ENCODE measurements at regions not wholly inside any gene's neighbourhood (a gene's known extent, or its start where the extent isn't known, plus 50 kb on each side); places are given as distances from the start of the nearest gene placed in this dataset.

DNA sequence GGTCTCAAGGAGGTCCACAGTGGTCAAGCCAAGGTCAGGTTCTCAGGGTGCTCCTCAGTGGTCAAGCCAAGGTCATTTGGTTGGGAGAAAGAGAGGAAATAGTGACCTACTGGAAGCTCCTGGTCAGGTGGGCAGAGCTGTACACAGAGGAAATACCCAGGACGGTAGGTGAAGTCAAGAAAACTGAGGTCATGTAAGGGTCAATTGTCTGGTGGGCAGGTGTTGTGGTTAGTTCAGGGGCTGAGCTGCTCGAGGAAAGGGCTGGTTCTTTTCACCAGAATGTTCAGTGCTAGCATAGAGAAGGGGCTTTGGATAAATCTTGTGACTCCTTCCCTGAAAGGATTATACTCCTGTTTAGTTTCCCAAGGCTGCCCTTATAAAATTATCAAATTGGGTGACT is 540.5 kb downstream of the VRK1 start:
- TF ChIP-seq, protein P1, sequence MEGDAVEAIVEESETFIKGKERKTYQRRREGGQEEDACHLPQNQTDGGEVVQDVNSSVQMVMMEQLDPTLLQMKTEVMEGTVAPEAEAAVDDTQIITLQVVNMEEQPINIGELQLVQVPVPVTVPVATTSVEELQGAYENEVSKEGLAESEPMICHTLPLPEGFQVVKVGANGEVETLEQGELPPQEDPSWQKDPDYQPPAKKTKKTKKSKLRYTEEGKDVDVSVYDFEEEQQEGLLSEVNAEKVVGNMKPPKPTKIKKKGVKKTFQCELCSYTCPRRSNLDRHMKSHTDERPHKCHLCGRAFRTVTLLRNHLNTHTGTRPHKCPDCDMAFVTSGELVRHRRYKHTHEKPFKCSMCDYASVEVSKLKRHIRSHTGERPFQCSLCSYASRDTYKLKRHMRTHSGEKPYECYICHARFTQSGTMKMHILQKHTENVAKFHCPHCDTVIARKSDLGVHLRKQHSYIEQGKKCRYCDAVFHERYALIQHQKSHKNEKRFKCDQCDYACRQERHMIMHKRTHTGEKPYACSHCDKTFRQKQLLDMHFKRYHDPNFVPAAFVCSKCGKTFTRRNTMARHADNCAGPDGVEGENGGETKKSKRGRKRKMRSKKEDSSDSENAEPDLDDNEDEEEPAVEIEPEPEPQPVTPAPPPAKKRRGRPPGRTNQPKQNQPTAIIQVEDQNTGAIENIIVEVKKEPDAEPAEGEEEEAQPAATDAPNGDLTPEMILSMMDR (IDR thresholded peaks at IDR 0.05) = no peak
- TF ChIP-seq POLR2AphosphoS5 (IDR thresholded peaks at IDR 0.05) (no peak), POLR2A (IDR thresholded peaks at IDR 0.05) (no peak), EP300 (IDR thresholded peaks at IDR 0.05) (no peak)

Data from suprapubic skin (tissue), 4 donors.